DOHH2 (cell line): ENCODE measurements at regions not wholly inside any gene's neighbourhood (a gene's known extent, or its start where the extent isn't known, plus 50 kb on each side); places are given as distances from the start of the nearest gene placed in this dataset.

Experiments used
- EZH2phosphoT487 ChIP-seq: fragments of 200-600 bp; sonication (generic); IDR thresholded peaks from 2 replicates; pipeline ENCODE4 v1.6.1; 2017; ENCODE audit warnings: borderline replicate concordance, mild to moderate bottlenecking, antibody characterized with exemption, low read length, moderate library complexity, mixed read lengths
- TF ChIP-seq, protein P1 (sequence below): fragments of 200-600 bp; sonication (generic); IDR thresholded peaks from one replicate; pipeline ENCODE4 v1.5.1; 2014; ENCODE audit warnings: antibody characterized with exemption, mild to moderate bottlenecking, low read depth, low read length; ENCODE audit not compliant: poor library complexity, severe bottlenecking

DNA sequence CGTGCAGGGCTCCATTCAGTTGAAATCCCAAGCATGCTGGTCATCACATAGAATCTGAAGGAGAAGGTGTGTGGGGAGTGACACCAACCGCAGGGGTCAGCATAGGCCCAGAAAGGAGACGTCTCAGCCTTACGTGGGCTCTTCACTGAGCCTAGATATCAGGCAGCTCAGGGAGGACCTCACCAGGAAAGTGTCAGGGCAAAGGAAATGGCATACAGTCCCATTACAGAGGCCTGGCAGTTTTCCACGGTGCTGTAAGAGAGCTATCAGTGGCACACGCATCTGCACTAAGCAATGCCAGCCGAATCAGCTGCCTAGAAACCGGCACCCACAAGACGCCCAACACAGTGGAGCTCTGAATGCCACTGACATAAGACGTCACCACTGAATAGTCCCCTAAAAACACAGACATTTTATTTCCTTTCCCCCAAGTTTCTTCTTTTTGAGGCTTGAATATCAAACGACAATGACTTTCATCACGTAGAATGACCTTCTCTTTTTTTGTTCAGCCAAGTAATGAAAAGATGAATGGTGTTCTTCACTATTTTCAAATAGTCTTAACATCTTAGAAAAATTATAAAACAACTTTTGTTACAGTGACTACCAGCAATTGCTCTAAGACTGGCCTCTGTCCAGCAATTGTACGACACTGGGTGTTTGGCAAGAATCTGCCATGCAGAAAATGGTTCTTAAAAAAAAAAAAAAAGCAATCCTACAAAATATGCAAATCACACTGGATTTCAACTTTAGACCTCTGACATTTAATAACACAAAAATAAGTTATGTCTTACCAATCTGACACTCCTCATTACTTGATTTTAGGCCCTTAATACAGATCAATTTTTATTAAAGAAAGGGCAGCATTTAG, 88.9 kb upstream of the FOXQ1 start:
- TF ChIP-seq, protein P1, sequence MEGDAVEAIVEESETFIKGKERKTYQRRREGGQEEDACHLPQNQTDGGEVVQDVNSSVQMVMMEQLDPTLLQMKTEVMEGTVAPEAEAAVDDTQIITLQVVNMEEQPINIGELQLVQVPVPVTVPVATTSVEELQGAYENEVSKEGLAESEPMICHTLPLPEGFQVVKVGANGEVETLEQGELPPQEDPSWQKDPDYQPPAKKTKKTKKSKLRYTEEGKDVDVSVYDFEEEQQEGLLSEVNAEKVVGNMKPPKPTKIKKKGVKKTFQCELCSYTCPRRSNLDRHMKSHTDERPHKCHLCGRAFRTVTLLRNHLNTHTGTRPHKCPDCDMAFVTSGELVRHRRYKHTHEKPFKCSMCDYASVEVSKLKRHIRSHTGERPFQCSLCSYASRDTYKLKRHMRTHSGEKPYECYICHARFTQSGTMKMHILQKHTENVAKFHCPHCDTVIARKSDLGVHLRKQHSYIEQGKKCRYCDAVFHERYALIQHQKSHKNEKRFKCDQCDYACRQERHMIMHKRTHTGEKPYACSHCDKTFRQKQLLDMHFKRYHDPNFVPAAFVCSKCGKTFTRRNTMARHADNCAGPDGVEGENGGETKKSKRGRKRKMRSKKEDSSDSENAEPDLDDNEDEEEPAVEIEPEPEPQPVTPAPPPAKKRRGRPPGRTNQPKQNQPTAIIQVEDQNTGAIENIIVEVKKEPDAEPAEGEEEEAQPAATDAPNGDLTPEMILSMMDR, result no peak
- no peak for TF ChIP-seq EZH2phosphoT487
